Mesothelial cell of epicardium (in vitro differentiated cells): ENCODE measurements at regions not wholly inside any gene's neighbourhood (a gene's known extent, or its start where the extent isn't known, plus 50 kb on each side); places are given as distances from the start of the nearest gene placed in this dataset.

Experiments used
- DNase-seq, 2 experiments: peaks; one replicate each; pipeline ENCODE4 v3.0.0; 2021; ENCODE audit warnings: low spot score in 2 of 2; ENCODE audit not compliant: unreplicated experiment in 2 of 2
- H3K27ac Mint-ChIP-seq: 2 replicates; pipeline ENCODE4 v1.8.0; 2021; ENCODE audit warnings: mixed read lengths
- H3K27me3 Mint-ChIP-seq: 2 replicates; pipeline ENCODE4 v1.8.0; 2021; ENCODE audit warnings: low read depth, mixed read lengths
- H3K36me3 Mint-ChIP-seq: 2 replicates; pipeline ENCODE4 v1.8.0; 2021; ENCODE audit warnings: mixed read lengths
- H3K4me1 Mint-ChIP-seq: 2 replicates; pipeline ENCODE4 v1.8.0; 2021; ENCODE audit warnings: mixed read lengths
- H3K4me3 Mint-ChIP-seq: 2 replicates; pipeline ENCODE4 v1.8.0; 2021; ENCODE audit warnings: mild to moderate bottlenecking, moderate library complexity, mixed read lengths
- H3K9me3 Mint-ChIP-seq: 2 replicates; pipeline ENCODE4 v1.8.0; 2021; ENCODE audit warnings: mixed read lengths
- TF ChIP-seq, protein P1 (sequence below): fragments of 200-600 bp; sonication (generic); IDR thresholded peaks from one replicate; pipeline ENCODE4 v1.5.0; 2021; ENCODE audit warnings: antibody characterized with exemption; ENCODE audit not compliant: unreplicated experiment

DNA sequence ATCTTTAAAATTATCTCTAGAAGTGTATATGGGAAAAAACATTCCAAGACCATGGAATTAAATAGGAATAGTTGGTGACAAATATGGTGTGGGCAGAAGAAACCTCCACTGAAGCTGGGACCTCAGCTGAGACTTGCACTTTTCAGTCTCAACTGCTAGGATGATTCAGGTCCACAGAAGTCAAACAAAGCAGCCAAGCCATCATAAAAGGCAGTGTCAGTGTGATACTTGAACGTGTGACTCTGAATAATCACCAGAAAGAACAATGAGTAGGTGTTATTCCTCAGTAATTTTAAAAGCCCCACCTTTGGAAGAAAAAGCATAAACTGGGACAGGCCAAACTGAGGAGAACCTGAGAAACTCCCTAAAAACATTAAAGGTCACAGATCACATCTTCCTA, 90.7 kb downstream of the ZNF281 start:
- TF ChIP-seq, protein P1, sequence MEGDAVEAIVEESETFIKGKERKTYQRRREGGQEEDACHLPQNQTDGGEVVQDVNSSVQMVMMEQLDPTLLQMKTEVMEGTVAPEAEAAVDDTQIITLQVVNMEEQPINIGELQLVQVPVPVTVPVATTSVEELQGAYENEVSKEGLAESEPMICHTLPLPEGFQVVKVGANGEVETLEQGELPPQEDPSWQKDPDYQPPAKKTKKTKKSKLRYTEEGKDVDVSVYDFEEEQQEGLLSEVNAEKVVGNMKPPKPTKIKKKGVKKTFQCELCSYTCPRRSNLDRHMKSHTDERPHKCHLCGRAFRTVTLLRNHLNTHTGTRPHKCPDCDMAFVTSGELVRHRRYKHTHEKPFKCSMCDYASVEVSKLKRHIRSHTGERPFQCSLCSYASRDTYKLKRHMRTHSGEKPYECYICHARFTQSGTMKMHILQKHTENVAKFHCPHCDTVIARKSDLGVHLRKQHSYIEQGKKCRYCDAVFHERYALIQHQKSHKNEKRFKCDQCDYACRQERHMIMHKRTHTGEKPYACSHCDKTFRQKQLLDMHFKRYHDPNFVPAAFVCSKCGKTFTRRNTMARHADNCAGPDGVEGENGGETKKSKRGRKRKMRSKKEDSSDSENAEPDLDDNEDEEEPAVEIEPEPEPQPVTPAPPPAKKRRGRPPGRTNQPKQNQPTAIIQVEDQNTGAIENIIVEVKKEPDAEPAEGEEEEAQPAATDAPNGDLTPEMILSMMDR = no peak
- H3K4me1 Mint-ChIP-seq = peaks cover 25% of the 10 kb centered on the region
- H3K27me3 Mint-ChIP-seq = no peaks in the 10 kb centered on the region
- H3K9me3 Mint-ChIP-seq = peaks cover 2% of the 10 kb centered on the region
- H3K36me3 Mint-ChIP-seq = no peaks in the 10 kb centered on the region
- no peak for DNase-seq
- H3K27ac Mint-ChIP-seq = no peak overlapping the region
- no peak overlapping the region for H3K4me3 Mint-ChIP-seq

DNA sequence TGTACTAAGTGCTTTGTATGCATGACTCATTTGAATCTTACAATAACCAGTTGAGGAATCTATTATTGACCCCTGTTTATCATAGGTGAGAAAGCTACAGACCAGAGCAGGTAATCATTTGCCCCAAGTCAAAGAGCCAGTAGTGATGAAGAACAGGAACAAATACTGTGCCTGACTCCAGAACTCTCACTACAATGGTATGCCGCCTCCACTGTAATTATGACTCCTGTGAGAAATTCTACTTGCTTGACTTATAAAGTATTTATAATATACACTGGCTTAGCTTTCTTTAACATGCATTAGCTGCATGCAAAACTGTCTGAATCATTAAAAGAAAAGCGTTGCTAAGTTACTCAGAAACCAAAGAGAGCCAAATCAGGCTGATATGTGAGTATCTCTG, 92.6 kb downstream of the ZNF281 start:
- Mint-ChIP-seq H3K4me1 (peaks cover 27% of the 10 kb centered on the region), H3K36me3 (no peaks in the 10 kb centered on the region)

DNA sequence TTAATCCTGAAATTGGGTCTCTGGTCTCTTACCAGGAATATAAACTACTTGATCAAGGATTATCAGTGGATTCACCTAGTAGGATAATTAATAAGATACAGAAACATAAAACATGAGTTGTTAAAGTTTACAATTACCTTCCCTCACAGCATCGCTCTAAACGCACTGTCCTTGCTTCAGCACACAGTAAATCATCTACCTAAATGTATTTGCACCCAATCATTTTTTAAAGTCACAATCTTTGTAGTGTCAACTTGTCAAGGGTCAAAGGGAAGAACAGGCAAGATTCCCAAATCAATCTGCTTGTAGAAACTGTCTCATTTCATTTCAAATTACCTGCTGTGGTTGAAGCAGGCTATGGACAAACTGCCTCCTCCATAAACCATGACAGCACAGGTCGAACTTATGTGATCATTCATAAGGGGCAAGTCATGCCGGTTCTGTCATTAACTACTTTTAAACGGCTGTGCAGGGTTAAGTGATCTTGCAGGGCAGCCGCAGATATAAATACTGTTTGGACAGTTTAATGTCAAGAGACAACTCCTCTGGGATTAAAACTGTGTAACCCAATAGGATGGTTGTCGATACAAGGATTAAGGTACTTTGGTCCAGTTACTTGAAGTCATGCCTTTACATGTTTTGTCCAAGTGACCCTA, 93.6 kb downstream of the ZNF281 start:
- DNase-seq = no peak
- Mint-ChIP-seq H3K27me3 (no peaks in the 10 kb centered on the region), H3K9me3 (no peaks in the 10 kb centered on the region), H3K4me3 (no peak overlapping the region), H3K4me1 (peaks cover 27% of the 10 kb centered on the region), H3K27ac (no peak overlapping the region), H3K36me3 (no peaks in the 10 kb centered on the region)
- TF ChIP-seq, protein P1 = no peak

More for the DNA sequence above, 92.6 kb downstream of the ZNF281 start:
- no peaks in the 10 kb centered on the region for H3K27me3 Mint-ChIP-seq
- no peak overlapping the region for H3K4me3 Mint-ChIP-seq
- TF ChIP-seq, protein P1 = no peak
- H3K9me3 Mint-ChIP-seq = no peaks in the 10 kb centered on the region
- no peak for DNase-seq
- H3K27ac Mint-ChIP-seq = no peak overlapping the region

DNA sequence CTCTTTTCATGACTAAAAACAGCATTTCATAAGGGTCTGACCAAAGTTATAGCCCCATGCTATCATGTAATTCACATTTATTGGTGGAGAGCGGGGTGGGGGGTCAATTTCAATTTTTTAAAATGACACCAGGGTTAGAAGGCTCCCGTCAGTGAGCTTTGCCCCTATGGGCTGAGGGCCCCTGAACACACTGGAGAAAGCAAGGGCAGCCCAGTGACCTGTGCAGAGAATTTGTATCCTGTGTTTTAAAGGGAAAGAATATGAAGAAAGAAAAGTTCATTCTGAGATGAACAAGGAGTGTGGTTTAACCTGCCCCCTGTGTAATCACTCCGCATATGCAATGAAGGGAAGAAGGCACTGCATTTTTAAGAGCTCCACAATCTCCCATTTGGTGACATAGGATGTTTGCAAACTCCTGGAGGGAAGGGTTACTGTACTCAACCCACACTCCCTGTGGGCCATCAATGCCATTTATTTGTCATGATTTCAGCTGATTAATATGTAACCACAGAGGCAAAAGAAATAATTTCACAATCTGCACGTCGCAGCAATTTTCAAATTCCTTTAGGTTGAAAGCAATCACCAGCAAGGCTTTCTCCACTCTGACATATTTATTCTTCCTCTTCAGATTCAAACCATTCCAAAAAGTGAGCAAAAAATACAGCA, 95.6 kb downstream of the ZNF281 start:
- Mint-ChIP-seq H3K36me3 (no peaks in the 10 kb centered on the region), H3K27ac (no peak overlapping the region), H3K27me3 (no peaks in the 10 kb centered on the region), H3K9me3 (no peaks in the 10 kb centered on the region), H3K4me1 (peaks cover 27% of the 10 kb centered on the region), H3K4me3 (no peak overlapping the region)
- TF ChIP-seq, protein P1 = no peak
- no peak for DNase-seq

DNA sequence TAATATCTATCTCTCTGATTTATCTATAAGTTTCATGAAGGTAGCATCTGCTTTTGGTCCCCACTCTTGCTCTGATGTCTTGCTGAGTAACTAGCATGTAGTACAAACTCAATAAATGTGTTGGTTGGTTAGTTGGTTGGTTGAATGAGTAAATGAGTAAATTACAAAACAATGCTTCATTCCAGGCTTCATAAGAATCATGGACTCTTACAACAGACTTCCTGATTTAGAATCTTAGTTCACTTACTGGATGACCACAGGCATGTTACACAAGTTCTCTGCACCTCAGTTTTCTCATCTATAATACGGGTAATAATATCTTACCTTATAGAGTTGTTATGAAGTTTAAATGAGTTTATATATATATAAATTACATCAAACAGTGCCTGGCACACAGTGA, 98.6 kb downstream of the ZNF281 start:
- H3K36me3 Mint-ChIP-seq = no peaks in the 10 kb centered on the region
- DNase-seq = no peak

More for the DNA sequence above, 98.6 kb downstream of the ZNF281 start:
- H3K9me3 Mint-ChIP-seq = no peaks in the 10 kb centered on the region
- H3K4me3 Mint-ChIP-seq = no peak overlapping the region
- H3K27ac Mint-ChIP-seq = no peak overlapping the region
- TF ChIP-seq, protein P1 = no peak
- H3K27me3 Mint-ChIP-seq = no peaks in the 10 kb centered on the region
- H3K4me1 Mint-ChIP-seq = peaks cover 17% of the 10 kb centered on the region
